ENCODE measurements at regions not wholly inside any gene's neighbourhood (a gene's known extent, or its start where the extent isn't known, plus 50 kb on each side); places are given as distances from the start of the nearest gene placed in this dataset.
"Not testable (repeated sequence)": the region's sequence is repeated elsewhere in the genome, so short reads cannot be mapped to it uniquely, and the experiment has no call there.

DNA sequence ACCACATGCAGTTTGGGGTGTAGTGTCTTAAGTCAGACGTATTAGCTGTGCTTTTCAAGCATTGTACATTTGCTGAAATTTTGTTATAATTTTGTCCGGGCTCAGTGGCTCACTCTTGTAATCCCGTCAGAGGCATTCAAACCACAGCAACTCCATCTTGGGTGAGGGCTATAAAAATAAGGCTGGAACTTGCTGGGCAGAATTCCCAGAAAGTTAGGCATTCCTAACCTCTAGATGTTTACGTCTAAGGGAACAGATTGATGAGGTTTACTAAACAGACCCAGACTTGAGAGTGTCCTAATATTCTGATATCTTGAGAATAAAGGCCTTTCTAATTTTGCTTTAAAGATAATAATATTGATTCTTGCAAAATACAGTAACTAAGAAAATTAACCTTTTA lies 957.8 kb downstream of the NXPH1 start:
- DNase-seq = no peak

DNA sequence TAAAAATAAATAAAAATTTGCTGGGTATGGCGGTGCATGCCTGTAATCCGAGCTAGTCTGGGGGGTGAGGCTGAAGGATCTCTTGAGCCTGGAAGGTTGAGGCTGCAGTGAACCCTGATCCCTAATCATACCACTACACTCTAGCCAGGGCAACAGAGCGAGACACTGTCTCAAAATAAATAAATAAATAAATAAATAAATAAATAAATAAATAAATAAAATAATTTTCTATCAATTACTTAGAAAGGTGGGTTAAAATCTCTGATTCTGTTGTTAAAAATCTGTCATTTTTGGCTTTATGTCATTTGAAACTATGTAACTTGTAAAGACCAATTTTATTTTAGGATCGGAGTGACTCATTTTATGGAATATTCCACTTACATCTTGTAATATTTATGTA lies 958.6 kb downstream of the NXPH1 start:
- Histone ChIP-seq H3K9ac (ENCODE audit: low read depth, low read length) (no peak overlapping the region), H2AFZ (ENCODE audit: low read depth, low read length) (no peak overlapping the region), H3K36me3 (ENCODE audit: insufficient read depth, low read length) (no peaks in the 10 kb centered on the region), H3K9me3 (ENCODE audit: insufficient read depth, low read length, severe bottlenecking) (peaks cover 5% of the 10 kb centered on the region), H3K27ac (ENCODE audit: low read length) (no peak overlapping the region), H3K27me3 (ENCODE audit: insufficient read depth, low read length, poor library complexity) (no peaks in the 10 kb centered on the region), H3K4me1 (ENCODE audit: insufficient read depth, low read length) (no peaks in the 10 kb centered on the region), H3K79me2 (ENCODE audit: insufficient read depth, low read length) (no peaks in the 10 kb centered on the region), H3K4me3 (ENCODE audit: low read depth in 1 of 2, low read length in 2 of 2) (no peak overlapping the region), H4K20me1 (ENCODE audit: insufficient read depth, low read length) (no peaks in the 10 kb centered on the region), H3K4me2 (ENCODE audit: insufficient read depth, low read length) (no peak overlapping the region)
- DNase-seq = no peak
- no peak for ATAC-seq (ENCODE audit: insufficient read depth, low read depth)
- TF ChIP-seq, protein P1, sequence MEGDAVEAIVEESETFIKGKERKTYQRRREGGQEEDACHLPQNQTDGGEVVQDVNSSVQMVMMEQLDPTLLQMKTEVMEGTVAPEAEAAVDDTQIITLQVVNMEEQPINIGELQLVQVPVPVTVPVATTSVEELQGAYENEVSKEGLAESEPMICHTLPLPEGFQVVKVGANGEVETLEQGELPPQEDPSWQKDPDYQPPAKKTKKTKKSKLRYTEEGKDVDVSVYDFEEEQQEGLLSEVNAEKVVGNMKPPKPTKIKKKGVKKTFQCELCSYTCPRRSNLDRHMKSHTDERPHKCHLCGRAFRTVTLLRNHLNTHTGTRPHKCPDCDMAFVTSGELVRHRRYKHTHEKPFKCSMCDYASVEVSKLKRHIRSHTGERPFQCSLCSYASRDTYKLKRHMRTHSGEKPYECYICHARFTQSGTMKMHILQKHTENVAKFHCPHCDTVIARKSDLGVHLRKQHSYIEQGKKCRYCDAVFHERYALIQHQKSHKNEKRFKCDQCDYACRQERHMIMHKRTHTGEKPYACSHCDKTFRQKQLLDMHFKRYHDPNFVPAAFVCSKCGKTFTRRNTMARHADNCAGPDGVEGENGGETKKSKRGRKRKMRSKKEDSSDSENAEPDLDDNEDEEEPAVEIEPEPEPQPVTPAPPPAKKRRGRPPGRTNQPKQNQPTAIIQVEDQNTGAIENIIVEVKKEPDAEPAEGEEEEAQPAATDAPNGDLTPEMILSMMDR (IDR thresholded peaks at IDR 0.05; ENCODE audit: borderline replicate concordance, extremely low read depth, low read length, poor library complexity, severe bottlenecking) = no peak
- TF ChIP-seq EZH2 (IDR thresholded peaks at IDR 0.05; ENCODE audit: borderline replicate concordance, low read depth, low read length, severe bottlenecking) = no peak

More for the DNA sequence above, 957.8 kb downstream of the NXPH1 start:
- H2AFZ ChIP-seq (ENCODE audit: low read depth, low read length) = no peak overlapping the region
- TF ChIP-seq EZH2 (IDR thresholded peaks at IDR 0.05; ENCODE audit: borderline replicate concordance, low read depth, low read length, severe bottlenecking) = no peak
- TF ChIP-seq, protein P1 (IDR thresholded peaks at IDR 0.05; ENCODE audit: borderline replicate concordance, extremely low read depth, low read length, poor library complexity, severe bottlenecking) = no peak
- no peaks in the 10 kb centered on the region for H4K20me1 ChIP-seq (ENCODE audit: insufficient read depth, low read length)
- ATAC-seq (ENCODE audit: insufficient read depth, low read depth) = no peak
- peaks cover 5% of the 10 kb centered on the region for H3K9me3 ChIP-seq (ENCODE audit: insufficient read depth, low read length, severe bottlenecking)
- no peaks in the 10 kb centered on the region for H3K79me2 ChIP-seq (ENCODE audit: insufficient read depth, low read length)
- no peaks in the 10 kb centered on the region for H3K27me3 ChIP-seq (ENCODE audit: insufficient read depth, low read length, poor library complexity)
- no peak overlapping the region for H3K9ac ChIP-seq (ENCODE audit: low read depth, low read length)
- no peak overlapping the region for H3K4me2 ChIP-seq (ENCODE audit: insufficient read depth, low read length)
- no peaks in the 10 kb centered on the region for H3K4me1 ChIP-seq (ENCODE audit: insufficient read depth, low read length)
- H3K4me3 ChIP-seq (ENCODE audit: low read depth in 1 of 2, low read length in 2 of 2) = no peak overlapping the region
- no peak overlapping the region for H3K27ac ChIP-seq (ENCODE audit: low read length)
- no peaks in the 10 kb centered on the region for H3K36me3 ChIP-seq (ENCODE audit: insufficient read depth, low read length)

DNA sequence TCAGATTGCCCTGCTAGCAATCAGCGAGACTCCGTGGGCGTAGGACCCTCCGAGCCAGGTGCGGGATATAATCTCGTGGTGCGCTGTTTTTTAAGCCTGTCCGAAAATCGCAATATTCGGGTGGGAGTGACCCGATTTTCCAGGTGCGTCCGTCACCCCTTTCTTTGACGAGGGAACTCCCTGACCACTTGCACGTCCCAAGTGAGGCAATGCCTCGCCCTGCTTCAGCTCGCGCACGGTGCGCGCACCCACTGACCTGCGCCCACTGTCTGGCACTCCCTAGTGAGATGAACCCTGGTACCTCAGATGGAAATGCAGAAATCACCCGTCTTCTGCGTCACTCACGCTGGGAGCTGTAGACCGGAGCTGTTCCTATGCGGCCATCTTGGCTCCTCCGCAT lies 971.0 kb downstream of the NXPH1 start:
- not testable (repeated sequence) for H3K9ac ChIP-seq (ENCODE audit: low read depth, low read length); H3K27ac ChIP-seq (ENCODE audit: low read length); H4K20me1 ChIP-seq (ENCODE audit: insufficient read depth, low read length); H2AFZ ChIP-seq (ENCODE audit: low read depth, low read length); H3K79me2 ChIP-seq (ENCODE audit: insufficient read depth, low read length); H3K4me1 ChIP-seq (ENCODE audit: insufficient read depth, low read length); H3K27me3 ChIP-seq (ENCODE audit: insufficient read depth, low read length, poor library complexity); ATAC-seq (ENCODE audit: insufficient read depth, low read depth); H3K9me3 ChIP-seq (ENCODE audit: insufficient read depth, low read length, severe bottlenecking); H3K36me3 ChIP-seq (ENCODE audit: insufficient read depth, low read length); H3K4me3 ChIP-seq (ENCODE audit: low read depth in 1 of 2, low read length in 2 of 2); H3K4me2 ChIP-seq (ENCODE audit: insufficient read depth, low read length); DNase-seq

DNA sequence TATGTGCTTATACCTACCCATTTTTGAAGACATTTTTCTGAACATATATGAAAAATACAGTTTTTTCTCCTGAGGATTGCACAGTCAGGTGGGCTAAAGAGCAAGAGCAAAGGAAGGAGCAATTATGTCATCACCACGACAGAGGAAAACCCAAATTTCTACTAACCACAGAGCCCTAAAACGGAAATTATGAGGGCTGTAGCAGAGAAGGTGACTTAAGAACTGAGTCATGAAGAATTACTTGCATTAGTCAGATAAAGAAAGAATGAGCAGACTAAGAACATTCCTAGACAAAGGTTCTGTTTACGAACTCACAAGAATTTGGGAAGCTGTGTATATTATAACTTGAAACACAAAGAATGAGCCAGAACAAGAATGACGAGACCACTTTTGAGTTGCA lies 974.4 kb downstream of the NXPH1 start:
- Histone ChIP-seq H3K27me3 (ENCODE audit: insufficient read depth, low read length, poor library complexity) (no peaks in the 10 kb centered on the region), H4K20me1 (ENCODE audit: insufficient read depth, low read length) (no peaks in the 10 kb centered on the region), H3K4me1 (ENCODE audit: insufficient read depth, low read length) (no peaks in the 10 kb centered on the region), H3K9me3 (ENCODE audit: insufficient read depth, low read length, severe bottlenecking) (no peaks in the 10 kb centered on the region), H2AFZ (ENCODE audit: low read depth, low read length) (no peak overlapping the region), H3K79me2 (ENCODE audit: insufficient read depth, low read length) (no peaks in the 10 kb centered on the region), H3K4me2 (ENCODE audit: insufficient read depth, low read length) (no peak overlapping the region), H3K27ac (ENCODE audit: low read length) (no peak overlapping the region), H3K9ac (ENCODE audit: low read depth, low read length) (no peak overlapping the region), H3K4me3 (ENCODE audit: low read depth in 1 of 2, low read length in 2 of 2) (no peak overlapping the region), H3K36me3 (ENCODE audit: insufficient read depth, low read length) (no peaks in the 10 kb centered on the region)
- 0 out of 3 replicates have a peak, but pooled peaks have one; percentile 24 for ATAC-seq (ENCODE audit: insufficient read depth, low read depth)
- TF ChIP-seq, protein P1 (IDR thresholded peaks at IDR 0.05; ENCODE audit: borderline replicate concordance, extremely low read depth, low read length, poor library complexity, severe bottlenecking) = no peak
- no peak for TF ChIP-seq EZH2 (IDR thresholded peaks at IDR 0.05; ENCODE audit: borderline replicate concordance, low read depth, low read length, severe bottlenecking)
- no peak for DNase-seq
